Endothelial cell of umbilical vein (primary cell): ENCODE measurements at regions not wholly inside any gene's neighbourhood (a gene's known extent, or its start where the extent isn't known, plus 50 kb on each side); places are given as distances from the start of the nearest gene placed in this dataset.

Experiments used
- BruUV-seq: library from RNA; stranded (reverse); fragments of 400-500 nt; replicated peaks from 2 replicates; lab custom pipeline; 2021; lab: Mats Ljungman, UMichigan
- CTCF ChIA-PET: fragments of 300-600, 350-600 bp; sonication (Branson Sonifier 250); formaldehyde crosslinking; loops from one replicate; lab custom pipeline; 2021; ENCODE audit warnings: antibody characterized with exemption, inconsistent platforms; lab: Charles Lee
- POLR2A ChIA-PET: fragments of 300-600, 350-600 bp; sonication (Branson Sonifier 250); formaldehyde crosslinking; loops from one replicate; lab custom pipeline; 2021; ENCODE audit warnings: antibody characterized with exemption, inconsistent platforms; lab: Charles Lee
- DNase-seq: peaks from one replicate; pipeline ENCODE4 v3.0.0-alpha.2; 2011; ENCODE audit warnings: low read depth, low spot score
- FAIRE-seq: peaks from 2 replicates; lab custom pipeline; 2011; peaks lifted over from hg19 to GRCh38; lab: Jason Lieb, UNC
- H2AFZ ChIP-seq: 2 replicates; pipeline ENCODE4 v1.6.0; 2012; ENCODE audit warnings: low read depth, low read length, control low read depth, inconsistent platforms
- H3K27ac ChIP-seq: 2 replicates; pipeline ENCODE4 v1.5.1; 2011; ENCODE audit warnings: low read depth, mild to moderate bottlenecking, control low read depth, low read length, moderate library complexity; ENCODE audit not compliant: insufficient read depth
- H3K27me3 ChIP-seq, 2 experiments: 2 replicates each; pipeline versions ENCODE4 v1.6.0 to v1.6.1; 2011; ENCODE audit warnings: low read length in 2 of 2, mixed read lengths in 1 of 2; ENCODE audit not compliant: control insufficient read depth in 2 of 2, insufficient read depth in 2 of 2
- H3K36me3 ChIP-seq, 2 experiments: 2 replicates in 1 of 2; 3 replicates in 1 of 2; pipeline ENCODE4 v1.5.1; 2011; ENCODE audit warnings: low read length in 2 of 2, mild to moderate bottlenecking in 1 of 2, moderate library complexity in 1 of 2; ENCODE audit not compliant: control insufficient read depth in 2 of 2, insufficient read depth in 2 of 2; ENCODE audit errors: extremely low read depth in 1 of 2
- H3K4me1 ChIP-seq: 3 replicates; pipeline ENCODE4 v1.5.1; 2011; ENCODE audit warnings: mild to moderate bottlenecking, low read length; ENCODE audit not compliant: control insufficient read depth, insufficient read depth; ENCODE audit errors: extremely low read depth
- H3K4me2 ChIP-seq: 2 replicates; pipeline ENCODE4 v1.6.1; 2011; ENCODE audit warnings: low read length, control low read depth, mixed read lengths; ENCODE audit not compliant: insufficient read depth
- H3K4me3 ChIP-seq, 3 experiments: fragments of 200-600 bp in 1 of 3; sonication (generic), shearing (Covaris generic) in 1 of 3; replicated peaks in 1 of 3; 2 replicates each; pipeline ENCODE4 v1.5.1; 2011 to 2016; ENCODE audit warnings: control low read depth in 3 of 3, low read length in 3 of 3, mild to moderate bottlenecking in 2 of 3, inconsistent platforms in 1 of 3, low read depth in 1 of 3, moderate library complexity in 1 of 3; ENCODE audit not compliant: insufficient read depth in 1 of 3
- H3K79me2 ChIP-seq: 2 replicates; pipeline ENCODE4 v1.6.0; 2012; ENCODE audit warnings: low read length, inconsistent platforms; ENCODE audit not compliant: control insufficient read depth, insufficient read depth
- H3K9ac ChIP-seq: replicated peaks from 2 replicates; pipeline ENCODE3; 2011; ENCODE audit warnings: low read length, control low read depth; ENCODE audit not compliant: insufficient read depth; ENCODE audit errors: extremely low read depth
- H3K9me1 ChIP-seq: replicated peaks from 3 replicates; pipeline ENCODE4 v1.6.0; 2011; ENCODE audit warnings: mild to moderate bottlenecking, low read length; ENCODE audit not compliant: control insufficient read depth, insufficient read depth; ENCODE audit errors: extremely low read depth
- H3K9me3 ChIP-seq: replicated peaks from 2 replicates; pipeline ENCODE4 v1.5.1; 2012; ENCODE audit warnings: low read length, inconsistent platforms; ENCODE audit not compliant: control insufficient read depth, insufficient read depth
- H4K20me1 ChIP-seq: replicated peaks from 2 replicates; pipeline ENCODE3; 2011; ENCODE audit warnings: mild to moderate bottlenecking, low read length; ENCODE audit not compliant: control insufficient read depth, insufficient read depth; ENCODE audit errors: extremely low read depth
- EZH2 ChIP-seq: IDR thresholded peaks from 2 replicates; pipeline ENCODE4 v1.6.1; 2012; ENCODE audit warnings: borderline replicate concordance, low read depth, mild to moderate bottlenecking, moderate library complexity, low read length, inconsistent platforms; ENCODE audit not compliant: severe bottlenecking
- FOS ChIP-seq: IDR thresholded peaks from 2 replicates; pipeline ENCODE4 v1.6.1; 2011; ENCODE audit warnings: mild to moderate bottlenecking, low read length, moderate library complexity, borderline replicate concordance; ENCODE audit not compliant: insufficient read depth
- GATA2 ChIP-seq: IDR thresholded peaks from 2 replicates; pipeline ENCODE4 v1.7.0; 2011; ENCODE audit warnings: low read depth, mild to moderate bottlenecking, moderate library complexity, mixed read lengths, low read length; ENCODE audit not compliant: insufficient read length, insufficient read depth
- JUN ChIP-seq: IDR thresholded peaks from 2 replicates; pipeline ENCODE4 v1.6.1; 2011; ENCODE audit warnings: borderline replicate concordance, low read depth; ENCODE audit not compliant: insufficient read length, insufficient read depth
- MAX ChIP-seq: IDR thresholded peaks from 2 replicates; pipeline ENCODE4 v1.6.1; 2011; ENCODE audit not compliant: insufficient read depth, insufficient read length
- MYC ChIP-seq: IDR thresholded peaks from one replicate; pipeline ENCODE4 v1.6.1; 2011; ENCODE audit warnings: mild to moderate bottlenecking, low read depth, low read length
- POLR2A ChIP-seq: IDR thresholded peaks from 2 replicates; pipeline ENCODE4 v1.6.1; 2012; ENCODE audit warnings: low read depth, mild to moderate bottlenecking, control low read depth, low read length
- POLR2AphosphoS5 ChIP-seq: IDR thresholded peaks from 2 replicates; pipeline ENCODE4 v1.6.1; 2012; ENCODE audit warnings: low read depth, mild to moderate bottlenecking, control low read depth, low read length, moderate library complexity; ENCODE audit not compliant: insufficient read depth
- dilution Hi-C: fragments of 300-500 bp; cut with MboI; formaldehyde crosslinking; loops from one replicate; pipeline ENCODE4 v1.15.0; 2019; ENCODE audit warnings: low sequenced_read_pairs; ENCODE audit not compliant: extremely low pct_ligation_motif_present
- intact Hi-C: fragments of 100-400 bp; cut with micrococcal nuclease; formaldehyde crosslinking; loops from one replicate; pipeline ENCODE4 v1.10.0; 2022
- TF ChIP-seq, protein P1 (sequence below), 2 donors: IDR thresholded peaks; 1 replicate in 1 of 2; 2 replicates in 1 of 2; pipeline ENCODE4 v1.5.1; 2011; ENCODE audit warnings: low read length in 2 of 2, mild to moderate bottlenecking in 2 of 2, moderate library complexity in 2 of 2, control low read depth in 1 of 2, inconsistent platforms in 1 of 2, low read depth in 1 of 2; ENCODE audit not compliant: insufficient read depth in 1 of 2; ENCODE audit errors: extremely low read depth in 1 of 2

GRCh38 chr10:118926072-118926417, 103.5 kb upstream of the NANOS1 start:
- H2AFZ ChIP-seq: no peak overlapping the region
- no peak for FAIRE-seq
- CTCF ChIA-PET: no interaction called here

More at GRCh38 chr10:118926072-118926417, 103.5 kb upstream of the NANOS1 start:
- Histone ChIP-seq H3K9ac (no peak overlapping the region), H3K27ac (no peak overlapping the region), H3K9me3 (no peaks in the 10 kb centered on the region), H4K20me1 (no peaks in the 10 kb centered on the region), H3K4me3 (no peak overlapping the region), H3K4me1 (no peaks in the 10 kb centered on the region), H3K27me3 (peaks cover 18 to 22% of the 10 kb centered on the region in 2 experiments), H3K4me2 (no peak overlapping the region), H3K9me1 (no peaks in the 10 kb centered on the region), H3K36me3 (no peaks in the 10 kb centered on the region), H3K79me2 (no peaks in the 10 kb centered on the region)
- intact Hi-C loops (no loop called here), dilution Hi-C loops (no loop called here)
- POLR2A ChIA-PET: no interaction called here
- BruUV-seq: no TSS peak
- no peak for TF ChIP-seq FOS
- TF ChIP-seq GATA2: no peak
- no peak for TF ChIP-seq POLR2A
- no peak for TF ChIP-seq POLR2AphosphoS5
- no peak for TF ChIP-seq MYC
- TF ChIP-seq MAX: no peak
- no peak for TF ChIP-seq EZH2
- TF ChIP-seq, protein P1, sequence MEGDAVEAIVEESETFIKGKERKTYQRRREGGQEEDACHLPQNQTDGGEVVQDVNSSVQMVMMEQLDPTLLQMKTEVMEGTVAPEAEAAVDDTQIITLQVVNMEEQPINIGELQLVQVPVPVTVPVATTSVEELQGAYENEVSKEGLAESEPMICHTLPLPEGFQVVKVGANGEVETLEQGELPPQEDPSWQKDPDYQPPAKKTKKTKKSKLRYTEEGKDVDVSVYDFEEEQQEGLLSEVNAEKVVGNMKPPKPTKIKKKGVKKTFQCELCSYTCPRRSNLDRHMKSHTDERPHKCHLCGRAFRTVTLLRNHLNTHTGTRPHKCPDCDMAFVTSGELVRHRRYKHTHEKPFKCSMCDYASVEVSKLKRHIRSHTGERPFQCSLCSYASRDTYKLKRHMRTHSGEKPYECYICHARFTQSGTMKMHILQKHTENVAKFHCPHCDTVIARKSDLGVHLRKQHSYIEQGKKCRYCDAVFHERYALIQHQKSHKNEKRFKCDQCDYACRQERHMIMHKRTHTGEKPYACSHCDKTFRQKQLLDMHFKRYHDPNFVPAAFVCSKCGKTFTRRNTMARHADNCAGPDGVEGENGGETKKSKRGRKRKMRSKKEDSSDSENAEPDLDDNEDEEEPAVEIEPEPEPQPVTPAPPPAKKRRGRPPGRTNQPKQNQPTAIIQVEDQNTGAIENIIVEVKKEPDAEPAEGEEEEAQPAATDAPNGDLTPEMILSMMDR (IDR thresholded peaks at IDR 0.05; ENCODE audit: extremely low read depth in 1 of 2, insufficient read depth in 1 of 2, low read depth in 1 of 2, low read length in 2 of 2): no peak
- TF ChIP-seq JUN: no peak
- DNase-seq: no peak
